GM13977 (cell line): ENCODE measurements at regions not wholly inside any gene's neighbourhood (a gene's known extent, or its start where the extent isn't known, plus 50 kb on each side); places are given as distances from the start of the nearest gene placed in this dataset.
"Not testable (repeated sequence)": the region's sequence is repeated elsewhere in the genome, so short reads cannot be mapped to it uniquely, and the experiment has no call there.

Experiments used
- DNase-seq: peaks from one replicate; pipeline ENCODE4 v3.0.0; 2012; ENCODE audit warnings: low spot score
- CTCF ChIP-seq: IDR thresholded peaks from 2 replicates; pipeline ENCODE4 v1.5.1; 2012; ENCODE audit warnings: mild to moderate bottlenecking, control low read depth; ENCODE audit not compliant: insufficient read depth; ENCODE audit errors: extremely low read depth, missing control alignments
- in situ Hi-C: fragments of 300-500 bp; cut with MboI; formaldehyde crosslinking; loops from one replicate; pipeline ENCODE4 v1.12.0; 2022; ENCODE audit warnings: low sequenced_read_pairs, low pct_unique_long_range_greater_than_20kb, mixed read lengths, inconsistent platforms; ENCODE audit not compliant: unreplicated experiment

DNA sequence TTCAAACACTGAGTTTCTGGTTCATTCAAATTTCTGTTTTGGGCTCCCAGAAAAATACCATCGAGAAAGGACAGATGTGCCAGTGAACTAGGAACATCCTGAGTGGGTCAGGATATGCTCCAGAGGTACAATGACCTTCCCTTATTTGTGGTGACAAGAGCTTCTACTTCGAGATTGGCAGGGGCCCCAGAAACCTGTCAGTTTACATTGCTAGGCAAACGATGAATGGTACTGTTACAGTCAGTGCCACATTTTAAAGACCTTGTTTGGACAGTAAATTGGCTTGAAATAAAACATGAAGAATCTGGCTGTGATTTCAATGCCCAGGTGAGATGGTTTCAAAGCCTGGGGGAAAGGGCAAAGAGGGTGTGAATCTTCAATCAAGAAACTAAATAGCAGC lies 454.5 kb upstream of the ID4 start:
- in situ Hi-C loops, result no loop called here
- DNase-seq, result no peak
- TF ChIP-seq CTCF, result no peak

DNA sequence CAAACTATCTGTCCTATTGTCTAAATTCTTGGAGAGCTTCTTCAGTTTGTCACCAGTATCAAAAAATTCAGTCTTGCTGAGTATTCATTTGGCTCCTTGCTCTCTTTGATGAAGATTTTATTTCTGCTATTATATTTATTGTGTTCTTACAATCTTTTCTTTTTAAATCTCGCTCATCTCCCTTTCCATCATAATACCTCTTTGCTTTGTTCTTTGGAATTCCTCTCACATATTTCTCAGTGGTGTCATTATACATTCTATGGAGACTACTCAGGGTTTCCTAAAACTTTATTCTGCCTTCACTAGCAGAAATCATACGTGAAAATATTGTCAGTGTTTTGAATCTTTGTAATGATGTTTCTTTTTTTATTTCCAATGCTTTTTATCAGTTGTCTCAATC lies 445.2 kb upstream of the ID4 start:
- TF ChIP-seq CTCF, result no peak
- no peak for DNase-seq
- in situ Hi-C loops, result no loop called here

DNA sequence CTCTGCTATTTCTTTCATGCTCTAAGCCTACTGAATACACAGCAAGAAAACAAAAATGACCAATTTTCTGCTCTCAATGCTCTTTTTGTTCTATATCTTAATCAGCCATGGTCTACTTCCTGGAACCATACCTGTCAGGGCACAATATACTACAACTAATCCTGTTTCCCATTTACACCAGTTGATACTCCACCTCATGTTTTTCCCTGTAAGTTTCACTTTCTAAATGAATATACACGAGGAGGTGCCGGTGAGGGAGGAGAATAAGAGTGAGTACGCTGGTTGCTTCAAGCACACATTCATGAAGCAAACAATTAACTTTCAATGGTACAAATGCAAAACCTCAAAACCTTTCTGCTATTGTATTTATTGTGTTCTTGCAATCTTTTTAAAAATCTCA lies 443.1 kb upstream of the ID4 start:
- in situ Hi-C loops, result no loop called here
- DNase-seq, result no peak
- no peak for TF ChIP-seq CTCF

DNA sequence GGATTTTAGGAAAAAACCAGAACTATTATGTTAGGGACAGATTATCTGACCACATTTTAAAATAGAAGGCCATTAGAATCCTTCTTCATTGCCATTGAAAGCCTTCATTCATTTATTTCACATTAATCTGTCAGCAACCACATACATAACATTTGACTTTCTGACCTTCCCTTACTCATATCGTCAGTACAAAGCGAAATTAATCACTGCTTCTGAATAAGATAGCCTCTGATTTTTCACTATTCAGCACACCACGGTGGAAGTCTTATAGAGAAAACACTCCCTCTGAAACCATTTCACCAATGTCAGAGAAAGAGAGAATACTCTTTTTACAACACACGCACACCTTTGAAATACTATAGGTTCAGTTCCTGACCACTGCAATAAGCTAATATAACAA lies 442.5 kb upstream of the ID4 start:
- no peak for TF ChIP-seq CTCF
- in situ Hi-C loops, result no loop called here
- DNase-seq, result no peak

DNA sequence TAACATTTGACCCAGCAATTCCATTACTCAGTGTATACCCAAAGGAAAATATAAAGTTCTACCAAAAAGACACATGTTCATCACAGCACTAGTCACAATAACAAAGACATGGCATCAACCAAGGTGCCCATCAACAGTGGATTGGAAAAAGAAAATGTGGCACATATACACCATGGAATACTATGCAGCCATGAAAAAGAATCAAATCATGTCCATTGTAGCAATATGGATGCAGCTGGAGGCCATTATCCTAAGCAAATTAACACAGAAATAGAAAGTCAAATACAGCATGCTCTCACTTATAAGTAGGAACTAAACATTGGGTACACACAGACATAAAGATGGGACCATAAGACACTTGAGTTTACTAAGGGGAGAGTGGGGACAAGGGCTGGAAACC lies 441.9 kb upstream of the ID4 start:
- in situ Hi-C loops, result no loop called here
- DNase-seq, result no peak
- no peak for TF ChIP-seq CTCF

- TF ChIP-seq CTCF, result no peak
- in situ Hi-C loops, result no loop called here
- no peak for DNase-seq
Observed at GRCh38 chr6:19399406-19399805, 437.8 kb upstream of the ID4 start.

- in situ Hi-C loops, DNase-seq: not testable (repeated sequence)
Observed at GRCh38 chr6:19404884-19405283, 432.3 kb upstream of the ID4 start.
